SK-N-SH (cell line): ENCODE measurements at regions not wholly inside any gene's neighbourhood (a gene's known extent, or its start where the extent isn't known, plus 50 kb on each side); places are given as distances from the start of the nearest gene placed in this dataset.

Experiments used
- EP300 ChIP-seq, 2 experiments: IDR thresholded peaks; 2 replicates each; pipeline versions ENCODE4 v1.4.0 to v1.6.1; 2012; ENCODE audit warnings: borderline replicate concordance in 1 of 2, low read depth in 1 of 2, low read length in 1 of 2
- FOXJ3 ChIP-seq: sonication (generic); formaldehyde crosslinking; IDR thresholded peaks from 2 replicates; pipeline ENCODE4 v1.5.1; 2020; ENCODE audit warnings: mild to moderate bottlenecking, missing genetic modification reagents
- NRF1 ChIP-seq: IDR thresholded peaks from 2 replicates; pipeline ENCODE4 v1.6.1; 2012; ENCODE audit warnings: low read depth, mild to moderate bottlenecking, low read length
- POLR2AphosphoS5 ChIP-seq: IDR thresholded peaks from 2 replicates; pipeline ENCODE4 v1.6.1; 2012; ENCODE audit warnings: low read depth, low read length
- RFX5 ChIP-seq: IDR thresholded peaks from 2 replicates; pipeline ENCODE4 v1.6.1; 2012; ENCODE audit warnings: mild to moderate bottlenecking, improper control_type of control experiment, low read length
- TEAD4 ChIP-seq: IDR thresholded peaks from 2 replicates; pipeline ENCODE4 v1.4.0; 2012; ENCODE audit warnings: mild to moderate bottlenecking, borderline replicate concordance; ENCODE audit not compliant: insufficient read depth
- TF ChIP-seq, protein P1 (sequence below): fragments of 200-600 bp; sonication (generic); IDR thresholded peaks from 2 replicates; pipeline ENCODE4 v1.6.1; 2017; ENCODE audit warnings: antibody characterized with exemption, mild to moderate bottlenecking, moderate library complexity
- TF ChIP-seq, protein P2 (sequence below): IDR thresholded peaks from 2 replicates; pipeline ENCODE4; 2012
- TF ChIP-seq, protein P3 (sequence below): IDR thresholded peaks from 2 replicates; pipeline ENCODE4 v1.4.0; 2012; ENCODE audit warnings: low read depth
- TF ChIP-seq, protein P4 (sequence below): IDR thresholded peaks from 2 replicates; pipeline ENCODE4 v1.6.1; 2012; ENCODE audit warnings: mild to moderate bottlenecking, low read depth, low read length, moderate library complexity
- TF ChIP-seq, protein P5 (sequence below): IDR thresholded peaks from 2 replicates; pipeline ENCODE4 v1.4.0; 2012; ENCODE audit warnings: low read depth, borderline replicate concordance

DNA sequence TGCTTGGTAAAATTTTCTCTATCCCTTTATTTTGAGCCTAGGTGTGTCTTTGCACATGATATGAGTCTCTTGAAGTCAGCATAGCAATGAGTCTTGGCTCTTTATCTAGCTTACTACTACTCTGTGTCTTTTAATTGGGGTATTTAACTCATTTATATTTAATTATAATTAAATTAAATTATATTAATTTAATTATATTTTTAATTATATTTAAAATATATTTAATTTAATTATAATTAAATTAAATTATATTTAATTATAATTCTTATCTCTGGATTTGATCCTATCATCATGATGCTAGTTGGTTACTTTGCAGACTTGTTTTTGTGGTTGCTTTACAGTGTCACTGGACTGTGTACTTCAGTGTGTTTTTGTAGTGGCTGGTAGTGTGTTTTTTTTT, 201.2 kb upstream of the ITM2A start:
- TF ChIP-seq, protein P1, sequence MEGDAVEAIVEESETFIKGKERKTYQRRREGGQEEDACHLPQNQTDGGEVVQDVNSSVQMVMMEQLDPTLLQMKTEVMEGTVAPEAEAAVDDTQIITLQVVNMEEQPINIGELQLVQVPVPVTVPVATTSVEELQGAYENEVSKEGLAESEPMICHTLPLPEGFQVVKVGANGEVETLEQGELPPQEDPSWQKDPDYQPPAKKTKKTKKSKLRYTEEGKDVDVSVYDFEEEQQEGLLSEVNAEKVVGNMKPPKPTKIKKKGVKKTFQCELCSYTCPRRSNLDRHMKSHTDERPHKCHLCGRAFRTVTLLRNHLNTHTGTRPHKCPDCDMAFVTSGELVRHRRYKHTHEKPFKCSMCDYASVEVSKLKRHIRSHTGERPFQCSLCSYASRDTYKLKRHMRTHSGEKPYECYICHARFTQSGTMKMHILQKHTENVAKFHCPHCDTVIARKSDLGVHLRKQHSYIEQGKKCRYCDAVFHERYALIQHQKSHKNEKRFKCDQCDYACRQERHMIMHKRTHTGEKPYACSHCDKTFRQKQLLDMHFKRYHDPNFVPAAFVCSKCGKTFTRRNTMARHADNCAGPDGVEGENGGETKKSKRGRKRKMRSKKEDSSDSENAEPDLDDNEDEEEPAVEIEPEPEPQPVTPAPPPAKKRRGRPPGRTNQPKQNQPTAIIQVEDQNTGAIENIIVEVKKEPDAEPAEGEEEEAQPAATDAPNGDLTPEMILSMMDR = no peak
- TF ChIP-seq FOXJ3 (CRISPR knock-in tag) = no peak
- TF ChIP-seq, protein P2, sequence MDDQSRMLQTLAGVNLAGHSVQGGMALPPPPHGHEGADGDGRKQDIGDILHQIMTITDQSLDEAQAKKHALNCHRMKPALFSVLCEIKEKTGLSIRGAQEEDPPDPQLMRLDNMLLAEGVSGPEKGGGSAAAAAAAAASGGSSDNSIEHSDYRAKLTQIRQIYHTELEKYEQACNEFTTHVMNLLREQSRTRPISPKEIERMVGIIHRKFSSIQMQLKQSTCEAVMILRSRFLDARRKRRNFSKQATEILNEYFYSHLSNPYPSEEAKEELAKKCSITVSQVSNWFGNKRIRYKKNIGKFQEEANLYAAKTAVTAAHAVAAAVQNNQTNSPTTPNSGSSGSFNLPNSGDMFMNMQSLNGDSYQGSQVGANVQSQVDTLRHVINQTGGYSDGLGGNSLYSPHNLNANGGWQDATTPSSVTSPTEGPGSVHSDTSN = no peak
- TF ChIP-seq, protein P3, sequence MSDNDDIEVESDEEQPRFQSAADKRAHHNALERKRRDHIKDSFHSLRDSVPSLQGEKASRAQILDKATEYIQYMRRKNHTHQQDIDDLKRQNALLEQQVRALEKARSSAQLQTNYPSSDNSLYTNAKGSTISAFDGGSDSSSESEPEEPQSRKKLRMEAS = no peak
- TF ChIP-seq, protein P4, sequence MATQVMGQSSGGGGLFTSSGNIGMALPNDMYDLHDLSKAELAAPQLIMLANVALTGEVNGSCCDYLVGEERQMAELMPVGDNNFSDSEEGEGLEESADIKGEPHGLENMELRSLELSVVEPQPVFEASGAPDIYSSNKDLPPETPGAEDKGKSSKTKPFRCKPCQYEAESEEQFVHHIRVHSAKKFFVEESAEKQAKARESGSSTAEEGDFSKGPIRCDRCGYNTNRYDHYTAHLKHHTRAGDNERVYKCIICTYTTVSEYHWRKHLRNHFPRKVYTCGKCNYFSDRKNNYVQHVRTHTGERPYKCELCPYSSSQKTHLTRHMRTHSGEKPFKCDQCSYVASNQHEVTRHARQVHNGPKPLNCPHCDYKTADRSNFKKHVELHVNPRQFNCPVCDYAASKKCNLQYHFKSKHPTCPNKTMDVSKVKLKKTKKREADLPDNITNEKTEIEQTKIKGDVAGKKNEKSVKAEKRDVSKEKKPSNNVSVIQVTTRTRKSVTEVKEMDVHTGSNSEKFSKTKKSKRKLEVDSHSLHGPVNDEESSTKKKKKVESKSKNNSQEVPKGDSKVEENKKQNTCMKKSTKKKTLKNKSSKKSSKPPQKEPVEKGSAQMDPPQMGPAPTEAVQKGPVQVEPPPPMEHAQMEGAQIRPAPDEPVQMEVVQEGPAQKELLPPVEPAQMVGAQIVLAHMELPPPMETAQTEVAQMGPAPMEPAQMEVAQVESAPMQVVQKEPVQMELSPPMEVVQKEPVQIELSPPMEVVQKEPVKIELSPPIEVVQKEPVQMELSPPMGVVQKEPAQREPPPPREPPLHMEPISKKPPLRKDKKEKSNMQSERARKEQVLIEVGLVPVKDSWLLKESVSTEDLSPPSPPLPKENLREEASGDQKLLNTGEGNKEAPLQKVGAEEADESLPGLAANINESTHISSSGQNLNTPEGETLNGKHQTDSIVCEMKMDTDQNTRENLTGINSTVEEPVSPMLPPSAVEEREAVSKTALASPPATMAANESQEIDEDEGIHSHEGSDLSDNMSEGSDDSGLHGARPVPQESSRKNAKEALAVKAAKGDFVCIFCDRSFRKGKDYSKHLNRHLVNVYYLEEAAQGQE = no peak
- TF ChIP-seq POLR2AphosphoS5 = no peak
- TF ChIP-seq TEAD4 = no peak
- TF ChIP-seq EP300 (IDR thresholded peaks at IDR 0.05; ENCODE audit: borderline replicate concordance in 1 of 2, low read depth in 1 of 2, low read length in 1 of 2) = no peak
- TF ChIP-seq RFX5 = no peak
- no peak for TF ChIP-seq NRF1
- TF ChIP-seq, protein P5, sequence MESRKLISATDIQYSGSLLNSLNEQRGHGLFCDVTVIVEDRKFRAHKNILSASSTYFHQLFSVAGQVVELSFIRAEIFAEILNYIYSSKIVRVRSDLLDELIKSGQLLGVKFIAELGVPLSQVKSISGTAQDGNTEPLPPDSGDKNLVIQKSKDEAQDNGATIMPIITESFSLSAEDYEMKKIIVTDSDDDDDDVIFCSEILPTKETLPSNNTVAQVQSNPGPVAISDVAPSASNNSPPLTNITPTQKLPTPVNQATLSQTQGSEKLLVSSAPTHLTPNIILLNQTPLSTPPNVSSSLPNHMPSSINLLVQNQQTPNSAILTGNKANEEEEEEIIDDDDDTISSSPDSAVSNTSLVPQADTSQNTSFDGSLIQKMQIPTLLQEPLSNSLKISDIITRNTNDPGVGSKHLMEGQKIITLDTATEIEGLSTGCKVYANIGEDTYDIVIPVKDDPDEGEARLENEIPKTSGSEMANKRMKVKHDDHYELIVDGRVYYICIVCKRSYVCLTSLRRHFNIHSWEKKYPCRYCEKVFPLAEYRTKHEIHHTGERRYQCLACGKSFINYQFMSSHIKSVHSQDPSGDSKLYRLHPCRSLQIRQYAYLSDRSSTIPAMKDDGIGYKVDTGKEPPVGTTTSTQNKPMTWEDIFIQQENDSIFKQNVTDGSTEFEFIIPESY = no peak
